Epithelial cell of proximal tubule (primary cell): ENCODE measurements at regions not wholly inside any gene's neighbourhood (a gene's known extent, or its start where the extent isn't known, plus 50 kb on each side); places are given as distances from the start of the nearest gene placed in this dataset.
A peak's percentile ranks its signal among the peaks of the same experiment; 100 is the strongest.
"Not testable (repeated sequence)": the region's sequence is repeated elsewhere in the genome, so short reads cannot be mapped to it uniquely, and the experiment has no call there.

ENCODE experiments used
- DNase-seq: peaks from one replicate; pipeline ENCODE4 v3.0.0-alpha.2; 2011; ENCODE audit warnings: low read depth
- H3K4me3 ChIP-seq: 2 replicates; pipeline ENCODE4 v1.5.1; 2011; ENCODE audit warnings: low read depth, mild to moderate bottlenecking, low read length
- CTCF ChIP-seq: conservative IDR thresholded peaks from 2 replicates; pipeline ENCODE4 v1.5.1; 2012; ENCODE audit warnings: low read depth, mild to moderate bottlenecking, low read length

- H3K4me3 ChIP-seq = no peak overlapping the region
- DNase-seq = no peak
- TF ChIP-seq CTCF = no peak
Measured at GRCh38 chr4:28481565-28481964, 1620.9 kb downstream of the STIM2 start.

- peak; percentile 18 for DNase-seq
- no peak overlapping the region for H3K4me3 ChIP-seq
- no peak for TF ChIP-seq CTCF
Measured at GRCh38 chr4:28482580-28483270, 1622.1 kb downstream of the STIM2 start.

GRCh38 chr4:28488021-28488420, 1627.4 kb downstream of the STIM2 start:
- H3K4me3 ChIP-seq = no peak overlapping the region
- TF ChIP-seq CTCF = no peak
- no peak for DNase-seq

GRCh38 chr4:28490669-28491068, 1630.0 kb downstream of the STIM2 start:
- no peak overlapping the region for H3K4me3 ChIP-seq
- DNase-seq = no peak
- TF ChIP-seq CTCF = no peak

GRCh38 chr4:28505064-28505463, 1644.4 kb downstream of the STIM2 start:
- no peak overlapping the region for H3K4me3 ChIP-seq
- DNase-seq = no peak
- no peak for TF ChIP-seq CTCF

GRCh38 chr4:28508636-28509035, 1648.0 kb downstream of the STIM2 start:
- DNase-seq = no peak
- no peak overlapping the region for H3K4me3 ChIP-seq
- TF ChIP-seq CTCF = no peak

- not testable (repeated sequence) for DNase-seq, H3K4me3 ChIP-seq
Measured at GRCh38 chr4:28514766-28515165, 1654.1 kb downstream of the STIM2 start.
